ENCODE measurements at regions not wholly inside any gene's neighbourhood (a gene's known extent, or its start where the extent isn't known, plus 50 kb on each side); places are given as distances from the start of the nearest gene placed in this dataset.
A peak's percentile ranks its signal among the peaks of the same experiment; 100 is the strongest.

GRCh38 chr7:114312649-114313048, 102.0 kb upstream of the FOXP2 start:
- no peak for TF ChIP-seq POLR2AphosphoS5 (IDR thresholded peaks at IDR 0.05; ENCODE audit: low read depth, low read length)
- FAIRE-seq (peak; percentile 27), DNase-seq (ENCODE audit: insufficient read length) (no peak)

GRCh38 chr7:114310345-114311110, 104.1 kb upstream of the FOXP2 start:
- FAIRE-seq (no peak), DNase-seq (ENCODE audit: insufficient read length) (no peak)
- TF ChIP-seq POLR2AphosphoS5 (IDR thresholded peaks at IDR 0.05; ENCODE audit: low read depth, low read length) (no peak), TAF1 (IDR thresholded peaks at IDR 0.05; ENCODE audit: borderline replicate concordance, low read depth, low read length) (no peak), POLR2A (IDR thresholded peaks at IDR 0.05; ENCODE audit: low read depth, low read length) (no peak)

- TF ChIP-seq TAF1 (IDR thresholded peaks at IDR 0.05; ENCODE audit: borderline replicate concordance, low read depth, low read length) (no peak), POLR2A (IDR thresholded peaks at IDR 0.05; ENCODE audit: low read depth, low read length) (no peak), POLR2AphosphoS5 (IDR thresholded peaks at IDR 0.05; ENCODE audit: low read depth, low read length) (no peak)
- DNase-seq (ENCODE audit: insufficient read length) (no peak), FAIRE-seq (no peak)
These were observed 104.9 kb upstream of the FOXP2 start for GRCh38 chr7:114309729-114310128.

- FAIRE-seq: no peak
- TF ChIP-seq POLR2A (IDR thresholded peaks at IDR 0.05; ENCODE audit: low read depth, low read length) (no peak), TAF1 (IDR thresholded peaks at IDR 0.05; ENCODE audit: borderline replicate concordance, low read depth, low read length) (no peak), POLR2AphosphoS5 (IDR thresholded peaks at IDR 0.05; ENCODE audit: low read depth, low read length) (no peak)
- DNase-seq (ENCODE audit: insufficient read length): no peak
These were observed 111.3 kb upstream of the FOXP2 start for GRCh38 chr7:114303301-114303700.

GRCh38 chr7:114302858-114303257, 111.8 kb upstream of the FOXP2 start:
- FAIRE-seq (no peak), DNase-seq (ENCODE audit: insufficient read length) (no peak)
- no peak for TF ChIP-seq POLR2A (IDR thresholded peaks at IDR 0.05; ENCODE audit: low read depth, low read length)
- no peak for TF ChIP-seq TAF1 (IDR thresholded peaks at IDR 0.05; ENCODE audit: borderline replicate concordance, low read depth, low read length)
- no peak for TF ChIP-seq POLR2AphosphoS5 (IDR thresholded peaks at IDR 0.05; ENCODE audit: low read depth, low read length)

GRCh38 chr7:114298011-114298410, 116.6 kb upstream of the FOXP2 start:
- no peak for FAIRE-seq
- DNase-seq (ENCODE audit: insufficient read length): no peak
- no peak for TF ChIP-seq POLR2AphosphoS5 (IDR thresholded peaks at IDR 0.05; ENCODE audit: low read depth, low read length)
- no peak for TF ChIP-seq TAF1 (IDR thresholded peaks at IDR 0.05; ENCODE audit: borderline replicate concordance, low read depth, low read length)
- no peak for TF ChIP-seq POLR2A (IDR thresholded peaks at IDR 0.05; ENCODE audit: low read depth, low read length)

- TF ChIP-seq POLR2A (IDR thresholded peaks at IDR 0.05; ENCODE audit: low read depth, low read length) (no peak), POLR2AphosphoS5 (IDR thresholded peaks at IDR 0.05; ENCODE audit: low read depth, low read length) (no peak), TAF1 (IDR thresholded peaks at IDR 0.05; ENCODE audit: borderline replicate concordance, low read depth, low read length) (no peak)
- FAIRE-seq (no peak), DNase-seq (ENCODE audit: insufficient read length) (no peak)
These were observed 117.5 kb upstream of the FOXP2 start for GRCh38 chr7:114297121-114297520.

- no peak for FAIRE-seq
- TF ChIP-seq TAF1 (IDR thresholded peaks at IDR 0.05; ENCODE audit: borderline replicate concordance, low read depth, low read length) (no peak), POLR2A (IDR thresholded peaks at IDR 0.05; ENCODE audit: low read depth, low read length) (no peak), POLR2AphosphoS5 (IDR thresholded peaks at IDR 0.05; ENCODE audit: low read depth, low read length) (no peak)
- DNase-seq (ENCODE audit: insufficient read length): no peak
These were observed 119.1 kb upstream of the FOXP2 start for GRCh38 chr7:114295522-114295921.

- DNase-seq (ENCODE audit: insufficient read length) (no peak), FAIRE-seq (no peak)
These were observed 120.6 kb upstream of the FOXP2 start for GRCh38 chr7:114294036-114294435.

GRCh38 chr7:114293289-114294012, 121.2 kb upstream of the FOXP2 start:
- DNase-seq (ENCODE audit: insufficient read length) (no peak), FAIRE-seq (no peak)
- TF ChIP-seq POLR2A (IDR thresholded peaks at IDR 0.05; ENCODE audit: low read depth, low read length) (no peak), POLR2AphosphoS5 (IDR thresholded peaks at IDR 0.05; ENCODE audit: low read depth, low read length) (no peak), TAF1 (IDR thresholded peaks at IDR 0.05; ENCODE audit: borderline replicate concordance, low read depth, low read length) (no peak)

More at GRCh38 chr7:114294036-114294435, 120.6 kb upstream of the FOXP2 start:
- no peak for TF ChIP-seq TAF1 (IDR thresholded peaks at IDR 0.05; ENCODE audit: borderline replicate concordance, low read depth, low read length)
- no peak for TF ChIP-seq POLR2A (IDR thresholded peaks at IDR 0.05; ENCODE audit: low read depth, low read length)
- no peak for TF ChIP-seq POLR2AphosphoS5 (IDR thresholded peaks at IDR 0.05; ENCODE audit: low read depth, low read length)

- TF ChIP-seq TAF1 (IDR thresholded peaks at IDR 0.05; ENCODE audit: borderline replicate concordance, low read depth, low read length) (no peak), POLR2A (IDR thresholded peaks at IDR 0.05; ENCODE audit: low read depth, low read length) (no peak)
- no peak for FAIRE-seq
- DNase-seq (ENCODE audit: insufficient read length): no peak
These were observed 134.7 kb upstream of the FOXP2 start for GRCh38 chr7:114279901-114280300.

GRCh38 chr7:114273218-114273617, 141.4 kb upstream of the FOXP2 start:
- DNase-seq (ENCODE audit: insufficient read length): no peak

More at GRCh38 chr7:114273218-114273617, 141.4 kb upstream of the FOXP2 start:
- no peak for FAIRE-seq
- TF ChIP-seq POLR2A (IDR thresholded peaks at IDR 0.05; ENCODE audit: low read depth, low read length): no peak
- TF ChIP-seq POLR2AphosphoS5 (IDR thresholded peaks at IDR 0.05; ENCODE audit: low read depth, low read length): no peak
- TF ChIP-seq TAF1 (IDR thresholded peaks at IDR 0.05; ENCODE audit: borderline replicate concordance, low read depth, low read length): no peak
